ENCODE measurements at regions not wholly inside any gene's neighbourhood (a gene's known extent, or its start where the extent isn't known, plus 50 kb on each side); places are given as distances from the start of the nearest gene placed in this dataset.

GRCh38 chr1:166479052-166479631, 312.3 kb upstream of the FAM78B start:
- no peak for TF ChIP-seq POLR2AphosphoS5 (IDR thresholded peaks at IDR 0.05; ENCODE audit: low read depth, low read length)
- TF ChIP-seq POLR2A (IDR thresholded peaks at IDR 0.05; ENCODE audit: low read depth, low read length), result no peak
- TF ChIP-seq SPI1 (IDR thresholded peaks at IDR 0.05; ENCODE audit: low read depth, low read length), result no peak
- TF ChIP-seq TAF1 (IDR thresholded peaks at IDR 0.05; ENCODE audit: low read depth, low read length), result no peak
- no peak for TF ChIP-seq PAX5 (IDR thresholded peaks at IDR 0.05; ENCODE audit: insufficient read depth, low read length, severe bottlenecking)
- TF ChIP-seq POU2F2 (IDR thresholded peaks at IDR 0.05; ENCODE audit: low read depth, low read length), result no peak
